CD4-positive, alpha-beta T cell treated with Interleukin-6 at 100 ng/mL for 8 hours (primary cell): ENCODE measurements at regions not wholly inside any gene's neighbourhood (a gene's known extent, or its start where the extent isn't known, plus 50 kb on each side); places are given as distances from the start of the nearest gene placed in this dataset.
"Not testable (repeated sequence)": the region's sequence is repeated elsewhere in the genome, so short reads cannot be mapped to it uniquely, and the experiment has no call there.

Experiments
- DNase-seq: peaks from one replicate; pipeline ENCODE4 v3.0.0-alpha.2; 2020; ENCODE audit warnings: mixed read lengths, low spot score

- DNase-seq: peak; percentile 98
Observed at GRCh38 chr3:125916376-125916978, 52.5 kb upstream of the ROPN1B start.

GRCh38 chr3:125917020-125917549 lies 51.9 kb upstream of the ROPN1B start:
- DNase-seq: not testable (repeated sequence)

GRCh38 chr3:125918024-125918423 lies 51.0 kb upstream of the ROPN1B start:
- DNase-seq: not testable (repeated sequence)

- not testable (repeated sequence) for DNase-seq
Observed at GRCh38 chr3:125918451-125918850, 50.5 kb upstream of the ROPN1B start.

GRCh38 chr3:125918866-125919265 lies 50.1 kb upstream of the ROPN1B start:
- not testable (repeated sequence) for DNase-seq
